HG02642 (cell line): ENCODE measurements at regions not wholly inside any gene's neighbourhood (a gene's known extent, or its start where the extent isn't known, plus 50 kb on each side); places are given as distances from the start of the nearest gene placed in this dataset.

Experiments used
- ATAC-seq: cut with Tn5 transposase; IDR thresholded peaks from one replicate; pipeline ENCODE4 v1.9.1; 2021; ENCODE audit warnings: mild to moderate bottlenecking; ENCODE audit not compliant: unreplicated experiment, poor library complexity

GRCh38 chr7:136551618-136552017 is 316.8 kb upstream of the CHRM2 start:
- ATAC-seq, result no peak

GRCh38 chr7:136549756-136550155 is 318.7 kb upstream of the CHRM2 start:
- no peak for ATAC-seq

- ATAC-seq, result no peak
Observed at GRCh38 chr7:136533732-136534131, 334.7 kb upstream of the CHRM2 start.

- ATAC-seq, result no peak
Observed at GRCh38 chr7:136530831-136531230, 337.6 kb upstream of the CHRM2 start.

GRCh38 chr7:136528329-136528728 is 340.1 kb upstream of the CHRM2 start:
- no peak for ATAC-seq

GRCh38 chr7:136527554-136527953 is 340.9 kb upstream of the CHRM2 start:
- no peak for ATAC-seq

- ATAC-seq, result no peak
Observed at GRCh38 chr7:136526408-136527105, 341.9 kb upstream of the CHRM2 start.

GRCh38 chr7:136523571-136523970 is 344.9 kb upstream of the CHRM2 start:
- no peak for ATAC-seq

GRCh38 chr7:136517971-136518370 is 350.5 kb upstream of the CHRM2 start:
- ATAC-seq, result no peak

GRCh38 chr7:136514776-136515175 is 353.7 kb upstream of the CHRM2 start:
- ATAC-seq, result no peak

- no peak for ATAC-seq
Observed at GRCh38 chr7:136513744-136514143, 354.7 kb upstream of the CHRM2 start.

- no peak for ATAC-seq
Observed at GRCh38 chr7:136509466-136509865, 359.0 kb upstream of the CHRM2 start.

- no peak for ATAC-seq
Observed at GRCh38 chr7:136502162-136502561, 366.3 kb upstream of the CHRM2 start.

GRCh38 chr7:136501151-136501550 is 367.3 kb upstream of the CHRM2 start:
- no peak for ATAC-seq

GRCh38 chr7:136496551-136496950 is 371.9 kb upstream of the CHRM2 start:
- no peak for ATAC-seq

GRCh38 chr7:136495081-136495480 is 373.4 kb upstream of the CHRM2 start:
- ATAC-seq, result no peak

GRCh38 chr7:136492366-136492765 is 376.1 kb upstream of the CHRM2 start:
- no peak for ATAC-seq

- no peak for ATAC-seq
Observed at GRCh38 chr7:136489808-136490207, 378.6 kb upstream of the CHRM2 start.

- no peak for ATAC-seq
Observed at GRCh38 chr7:136480901-136481300, 387.6 kb upstream of the CHRM2 start.

GRCh38 chr7:136479922-136480321 is 388.5 kb upstream of the CHRM2 start:
- no peak for ATAC-seq

GRCh38 chr7:136470179-136470578 is 398.3 kb upstream of the CHRM2 start:
- ATAC-seq, result no peak

GRCh38 chr7:136452949-136453348 is 415.5 kb upstream of the CHRM2 start:
- ATAC-seq, result no peak

GRCh38 chr7:136446751-136447150 is 421.7 kb upstream of the CHRM2 start:
- ATAC-seq, result no peak
